Transverse colon (tissue), 4 donors: ENCODE measurements at regions not wholly inside any gene's neighbourhood (a gene's known extent, or its start where the extent isn't known, plus 50 kb on each side); places are given as distances from the start of the nearest gene placed in this dataset.

ENCODE experiments used
- DNase-seq: peaks from one replicate; pipeline ENCODE4 v3.0.0-alpha.2; 2019
- H3K27ac ChIP-seq, 4 donors: fragments of 200-600 bp; sonication (generic); 2 replicates each; pipeline ENCODE4 v1.5.1; 2016 to 2018; ENCODE audit warnings: inconsistent platforms in 4 of 4
- H3K27me3 ChIP-seq: fragments of 200-600 bp; sonication (generic); 2 replicates; pipeline ENCODE4 v1.5.1; 2017; ENCODE audit warnings: inconsistent platforms
- H3K36me3 ChIP-seq, 4 donors: fragments of 200-600 bp; sonication (generic); 2 replicates each; pipeline ENCODE4 v1.5.1; 2017 to 2019; ENCODE audit warnings: inconsistent platforms in 4 of 4
- H3K4me1 ChIP-seq, 4 donors: fragments of 200-600 bp; sonication (generic); 2 replicates each; pipeline ENCODE4 v1.5.1; 2017 to 2020; ENCODE audit warnings: inconsistent platforms in 4 of 4
- H3K4me3 ChIP-seq, 4 donors: fragments of 200-600 bp; sonication (generic); 1 replicate in 1 of 4; 2 replicates in 3 of 4; pipeline versions ENCODE4 v1.5.1 to v1.6.1; 2017 to 2019; ENCODE audit warnings: inconsistent platforms in 4 of 4
- H3K9me3 ChIP-seq, 2 donors: fragments of 200-600 bp; sonication (generic); 2 replicates each; pipeline ENCODE4 v1.5.1; 2017 to 2019; ENCODE audit warnings: inconsistent platforms in 2 of 2
- EP300 ChIP-seq: sonication (generic); formaldehyde crosslinking; IDR thresholded peaks from one replicate; pipeline ENCODE4 v1.6.1; 2017; ENCODE audit warnings: antibody characterized with exemption, low read depth
- POLR2A ChIP-seq: fragments of 450-650 bp; IDR thresholded peaks from one replicate; pipeline ENCODE4 v1.6.1; 2016; ENCODE audit warnings: antibody characterized with exemption, mild to moderate bottlenecking, moderate library complexity
- POLR2AphosphoS5 ChIP-seq, 3 donors: sonication (generic); formaldehyde crosslinking; IDR thresholded peaks; one replicate each; pipeline ENCODE4 v1.6.1; 2016; ENCODE audit warnings: antibody characterized with exemption in 3 of 3
- WGBS, 2 donors: methylation state at CpG; one replicate each; pipeline ENCODE4 v1.1.5; 2018; ENCODE audit warnings: low coverage in 1 of 2; 5-methylcytosine and 5-hydroxymethylcytosine counted together
- in situ Hi-C, 4 donors: fragments of 200-750 bp; cut with MboI; loops; one replicate each; pipeline versions ENCODE4 v1.15.0 to v1.15.1; 2017; ENCODE audit warnings: low sequenced_read_pairs in 3 of 4, low pct_ligation_motif_present in 1 of 4, low pct_unique_long_range_greater_than_20kb in 1 of 4
- intact Hi-C: fragments of 100-400 bp; cut with DNase I; formaldehyde crosslinking; loops from one replicate; pipeline ENCODE4 v1.15.1; 2023; ENCODE audit warnings: low total_unique reads
- small RNA-seq, 4 donors: library from RNA; depleted of rRNA; stranded (forward); fragments of <200 nt; gene quantifications; one replicate each; pipeline ENCODE3, GENCODE V24; 2016
- TF ChIP-seq, protein P1 (sequence below), 5 experiments: fragments of 200-600 bp in 3 of 5; fragments of 450-650 bp in 2 of 5; sonication (generic) in 3 of 5; IDR thresholded peaks; 1 replicate in 2 of 5; 2 replicates in 3 of 5; pipeline ENCODE4 v1.5.1; 2016 to 2017; ENCODE audit warnings: antibody characterized with exemption in 5 of 5, inconsistent platforms in 3 of 5, mild to moderate bottlenecking in 2 of 5, moderate library complexity in 1 of 5

DNA sequence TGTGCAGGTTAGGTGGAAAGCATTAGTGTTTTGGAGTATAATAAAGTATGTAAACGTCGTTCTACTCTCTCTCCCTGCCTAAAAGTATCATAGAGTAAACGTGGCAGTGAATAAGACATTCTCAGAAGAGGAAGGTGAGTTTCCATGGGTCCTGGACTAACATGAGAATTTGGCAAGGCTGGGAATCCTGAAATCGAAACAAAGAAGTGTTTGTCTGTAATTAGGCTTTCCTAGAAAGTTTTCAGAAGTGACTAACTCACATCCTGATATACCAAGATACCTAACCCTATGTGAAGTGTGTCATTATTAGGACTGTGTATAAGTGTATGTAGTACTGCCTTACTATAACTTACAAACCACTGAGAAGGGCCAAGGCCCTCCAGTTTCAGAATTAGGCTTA is 50.7 kb upstream of the MAOA start:
- no peak for DNase-seq
- no peaks in the 10 kb centered on the region for H3K9me3 ChIP-seq
- no peak overlapping the region for H3K27ac ChIP-seq
- H3K4me1 ChIP-seq = no peaks in the 10 kb centered on the region
- no peak overlapping the region for H3K4me3 ChIP-seq
- TF ChIP-seq EP300 (no peak), POLR2A (no peak), POLR2AphosphoS5 (IDR thresholded peaks at IDR 0.05) (no peak)
- TF ChIP-seq, protein P1, sequence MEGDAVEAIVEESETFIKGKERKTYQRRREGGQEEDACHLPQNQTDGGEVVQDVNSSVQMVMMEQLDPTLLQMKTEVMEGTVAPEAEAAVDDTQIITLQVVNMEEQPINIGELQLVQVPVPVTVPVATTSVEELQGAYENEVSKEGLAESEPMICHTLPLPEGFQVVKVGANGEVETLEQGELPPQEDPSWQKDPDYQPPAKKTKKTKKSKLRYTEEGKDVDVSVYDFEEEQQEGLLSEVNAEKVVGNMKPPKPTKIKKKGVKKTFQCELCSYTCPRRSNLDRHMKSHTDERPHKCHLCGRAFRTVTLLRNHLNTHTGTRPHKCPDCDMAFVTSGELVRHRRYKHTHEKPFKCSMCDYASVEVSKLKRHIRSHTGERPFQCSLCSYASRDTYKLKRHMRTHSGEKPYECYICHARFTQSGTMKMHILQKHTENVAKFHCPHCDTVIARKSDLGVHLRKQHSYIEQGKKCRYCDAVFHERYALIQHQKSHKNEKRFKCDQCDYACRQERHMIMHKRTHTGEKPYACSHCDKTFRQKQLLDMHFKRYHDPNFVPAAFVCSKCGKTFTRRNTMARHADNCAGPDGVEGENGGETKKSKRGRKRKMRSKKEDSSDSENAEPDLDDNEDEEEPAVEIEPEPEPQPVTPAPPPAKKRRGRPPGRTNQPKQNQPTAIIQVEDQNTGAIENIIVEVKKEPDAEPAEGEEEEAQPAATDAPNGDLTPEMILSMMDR (IDR thresholded peaks at IDR 0.05) = no peak
- no peaks in the 10 kb centered on the region for H3K27me3 ChIP-seq
- no peaks in the 10 kb centered on the region for H3K36me3 ChIP-seq
- in situ Hi-C loops = no loop called here
- 69 to 80% methylated on average over 2 to 4 of the region's 4 CpGs for WGBS, 2 donors
- intact Hi-C loops = no loop called here

Small RNA genes in the stretch of these regions (small RNA-seq; reads per million reads assigned to genes)
- gene AL451086.1 = 0 reads per million in 4 donors
